K562 (cell line): ENCODE measurements at regions not wholly inside any gene's neighbourhood (a gene's known extent, or its start where the extent isn't known, plus 50 kb on each side); places are given as distances from the start of the nearest gene placed in this dataset.

Experiments used
- ATAC-seq: fragments of 200-7000 bp; cut with Tn5 transposase; 3 replicates; pipeline ENCODE4 v1.9.1; 2020; ENCODE audit warnings: moderate library complexity
- BruUV-seq: library from RNA; stranded (reverse); fragments of 400-500 nt; replicated peaks from 2 replicates; lab custom pipeline; 2021; lab: Mats Ljungman, UMichigan
- CTCF ChIA-PET: fragments of 300-600 bp; formaldehyde crosslinking; extraction: SDS; loops from one replicate; lab custom pipeline; 2021; ENCODE audit warnings: low intra/inter-chr PET ratio; lab: Yijun Ruan, JAX
- POLR2A ChIA-PET: fragments of 300-600, 350-650 bp; sonication (Branson Sonifier 250); formaldehyde crosslinking; extraction: SDS; loops from one replicate; lab custom pipeline; 2021; ENCODE audit warnings: antibody characterized with exemption, inconsistent platforms; lab: Yijun Ruan, JAX
- DNase-seq, 4 experiments: peaks; one replicate each; pipeline versions ENCODE4 v3.0.0 to v3.0.0-alpha.2; 2011 to 2018; ENCODE audit warnings: low spot score in 3 of 4, mixed read lengths in 3 of 4; ENCODE audit errors: extremely low read depth in 1 of 4
- FAIRE-seq: peaks from 2 replicates; lab custom pipeline; 2011; peaks lifted over from hg19 to GRCh38; lab: Jason Lieb, UNC
- H2AFZ ChIP-seq: 2 replicates; pipeline ENCODE4 v1.6.0; 2011; ENCODE audit warnings: low read depth, low read length, control low read depth, inconsistent platforms
- H3K27ac ChIP-seq: fragments of 200-600 bp; 3 replicates; pipeline ENCODE4 v1.8.0; 2011; ENCODE audit warnings: low read depth, mild to moderate bottlenecking, control low read depth, inconsistent platforms, low read length, moderate library complexity, mixed read lengths; ENCODE audit errors: extremely low read depth
- H3K27me3 ChIP-seq, 2 experiments: fragments of 300-600 bp in 1 of 2; 2 replicates in 1 of 2; 3 replicates in 1 of 2; pipeline versions ENCODE4 v1.6.0 to v1.8.0; 2011; ENCODE audit warnings: inconsistent platforms in 2 of 2, low read length in 2 of 2, mild to moderate bottlenecking in 1 of 2, mixed read lengths in 1 of 2, moderate library complexity in 1 of 2; ENCODE audit not compliant: control insufficient read depth in 2 of 2, insufficient read depth in 2 of 2
- H3K36me3 ChIP-seq: fragments of 300-600 bp; 3 replicates; pipeline ENCODE4 v1.8.0; 2011; ENCODE audit warnings: mild to moderate bottlenecking, low read length, inconsistent platforms; ENCODE audit not compliant: control insufficient read depth, insufficient read depth
- H3K4me1 ChIP-seq, 2 experiments: fragments of 200-600 bp in 1 of 2; replicated peaks in 1 of 2; 2 replicates in 1 of 2; 3 replicates in 1 of 2; pipeline versions ENCODE4 v1.5.1 to v1.8.0; 2011; ENCODE audit warnings: inconsistent platforms in 2 of 2, low read length in 2 of 2, mild to moderate bottlenecking in 1 of 2, mixed read lengths in 1 of 2, moderate library complexity in 1 of 2; ENCODE audit not compliant: control insufficient read depth in 2 of 2, insufficient read depth in 2 of 2
- H3K4me2 ChIP-seq: 2 replicates; pipeline ENCODE4 v1.6.1; 2011; ENCODE audit warnings: low read length, control low read depth, inconsistent platforms, mixed read lengths; ENCODE audit not compliant: insufficient read depth
- H3K4me3 ChIP-seq: fragments of 200-600 bp; sonication (generic), shearing (Covaris generic); 2 replicates; pipeline ENCODE4 v1.5.1; 2016; ENCODE audit warnings: control low read depth, inconsistent platforms
- H3K79me2 ChIP-seq: fragments of 200-600 bp; 3 replicates; pipeline ENCODE4 v1.8.0; 2011; ENCODE audit warnings: low read length, inconsistent platforms; ENCODE audit not compliant: control insufficient read depth, insufficient read depth
- H3K9ac ChIP-seq, 2 experiments: 2 replicates each; pipeline versions ENCODE4 v1.6.0 to v1.6.1; 2011; ENCODE audit warnings: low read depth in 2 of 2, low read length in 2 of 2, control low read depth in 1 of 2, inconsistent platforms in 1 of 2, mild to moderate bottlenecking in 1 of 2, mixed read lengths in 1 of 2; ENCODE audit not compliant: insufficient read depth in 1 of 2
- H3K9me1 ChIP-seq: one replicate; pipeline ENCODE4 v1.6.0; 2011; ENCODE audit warnings: inconsistent platforms, mild to moderate bottlenecking, low read length, moderate library complexity; ENCODE audit not compliant: control insufficient read depth, insufficient read depth
- H3K9me3 ChIP-seq: replicated peaks from 2 replicates; pipeline ENCODE4 v1.5.1; 2011; ENCODE audit warnings: low read depth, low read length, inconsistent platforms; ENCODE audit not compliant: control insufficient read depth, insufficient read depth
- H4K20me1 ChIP-seq: replicated peaks from 2 replicates; pipeline ENCODE4 v1.6.1; 2011; ENCODE audit warnings: low read length, inconsistent platforms, mixed read lengths; ENCODE audit not compliant: control insufficient read depth, insufficient read depth
- POLR3G ChIP-seq: IDR thresholded peaks from 2 replicates; pipeline ENCODE4 v1.6.1; 2011; ENCODE audit not compliant: insufficient read length, insufficient replicate concordance; ENCODE audit errors: extremely low read depth
- RAD21 ChIP-seq, 2 experiments: fragments of 250-450 bp in 1 of 2; fragments of 450-650 bp in 1 of 2; sonication (Bioruptor Pico) in 1 of 2; formaldehyde crosslinking in 1 of 2; IDR thresholded peaks in 1 of 2; conservative IDR thresholded peaks in 1 of 2; 2 replicates each; pipeline versions ENCODE4 v1.4.0 to v1.8.0; 2020 to 2022; ENCODE audit warnings: mild to moderate bottlenecking in 2 of 2, moderate library complexity in 1 of 2
- RBM14 ChIP-seq: fragments of 200-400 bp; formaldehyde crosslinking; IDR thresholded peaks from 2 replicates; pipeline ENCODE4 v1.6.1; 2018; ENCODE audit warnings: low read depth, mild to moderate bottlenecking, low read length, moderate library complexity, borderline replicate concordance; ENCODE audit not compliant: insufficient read depth
- ZNF140 ChIP-seq: fragments of 250-450 bp; sonication (Bioruptor Pico); IDR thresholded peaks from 2 replicates; pipeline ENCODE4 v1.8.0; 2021; ENCODE audit warnings: moderate library complexity, mild to moderate bottlenecking, inconsistent platforms
- ZNF57 ChIP-seq: fragments of 450-650 bp; formaldehyde crosslinking; IDR thresholded peaks from 2 replicates; pipeline ENCODE4 v1.4.0; 2020; ENCODE audit warnings: mild to moderate bottlenecking, moderate library complexity
- WGBS: fragments of 100-300 bp; shearing (Covaris generic); methylation state at CpG from one replicate; pipeline ENCODE4 v1.1.6; 2016; ENCODE audit warnings: low coverage, mixed read lengths; ENCODE audit not compliant: insufficient coverage; ENCODE audit errors: missing lambda C conversion rate; 5-methylcytosine and 5-hydroxymethylcytosine counted together
- in situ Hi-C: fragments of 300-500 bp; cut with MboI; formaldehyde crosslinking; loops from 4 replicates; pipeline ENCODE4 v1.15.0; 2018; ENCODE audit warnings: inconsistent platforms, mixed read lengths
- intact Hi-C: fragments of 100-400 bp; cut with micrococcal nuclease; formaldehyde crosslinking; loops from 2 replicates; pipeline ENCODE4 v1.14.2; 2022
- TF ChIP-seq, protein P1 (sequence below): fragments of 250-450 bp; sonication (Bioruptor Pico); IDR thresholded peaks from 2 replicates; pipeline ENCODE4 v1.8.0; 2022; ENCODE audit warnings: inconsistent platforms
- TF ChIP-seq, protein P2 (sequence below), 3 experiments: IDR thresholded peaks in 2 of 3; conservative IDR thresholded peaks in 1 of 3; 2 replicates each; pipeline ENCODE4 v1.5.1; 2011 to 2012; ENCODE audit warnings: low read length in 3 of 3, mild to moderate bottlenecking in 3 of 3, control low read depth in 2 of 3, improper control_type of control experiment in 1 of 3, inconsistent platforms in 1 of 3, low read depth in 1 of 3, mixed read lengths in 1 of 3, moderate library complexity in 1 of 3; ENCODE audit not compliant: insufficient read depth in 2 of 3

DNA sequence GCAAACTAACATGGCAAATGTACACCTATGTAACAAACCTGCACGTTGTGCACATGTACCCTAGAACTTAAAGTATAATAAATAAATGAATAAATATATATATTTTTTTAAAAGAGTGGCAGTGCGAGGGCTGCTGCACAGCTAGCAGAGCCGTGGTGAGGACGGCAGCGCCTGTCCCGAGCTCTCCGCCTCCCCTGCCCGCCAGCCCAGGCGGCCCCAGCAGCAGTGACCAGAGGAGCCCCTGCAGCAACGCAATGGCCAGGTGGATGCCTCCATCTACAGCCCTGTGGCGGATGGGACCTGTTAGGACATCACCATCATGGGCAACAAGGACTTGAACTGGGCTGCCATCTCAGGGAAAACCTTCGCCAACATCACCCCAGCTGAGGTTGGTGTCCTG is 351.9 kb downstream of the FAM72C start:
- Histone ChIP-seq H2AFZ (no peak overlapping the region), H3K79me2 (no peaks in the 10 kb centered on the region), H3K4me2 (no peak overlapping the region), H3K4me3 (no peak overlapping the region), H3K9me1 (no peaks in the 10 kb centered on the region), H3K36me3 (no peaks in the 10 kb centered on the region), H3K9ac (no peak overlapping the region), H3K9me3 (no peaks in the 10 kb centered on the region), H3K27ac (no peak overlapping the region), H3K4me1 (no peaks in the 10 kb centered on the region), H3K27me3 (peaks cover 0 to 5% of the 10 kb centered on the region in 2 experiments; a peak in 1 of 5 replicates), H4K20me1 (no peaks in the 10 kb centered on the region)
- POLR2A ChIA-PET: no interaction called here
- FAIRE-seq (no peak), DNase-seq (no peak), ATAC-seq (no peak)
- CTCF ChIA-PET: no interaction called here
- in situ Hi-C loops (no loop called here), intact Hi-C loops (no loop called here)
- no TSS peak for BruUV-seq
- no peak for TF ChIP-seq ZNF140
- no peak for TF ChIP-seq POLR3G
- no peak for TF ChIP-seq ZNF57 (CRISPR knock-in tag)
- 0% methylated on average over 12 of the region's 12 CpGs for WGBS

DNA sequence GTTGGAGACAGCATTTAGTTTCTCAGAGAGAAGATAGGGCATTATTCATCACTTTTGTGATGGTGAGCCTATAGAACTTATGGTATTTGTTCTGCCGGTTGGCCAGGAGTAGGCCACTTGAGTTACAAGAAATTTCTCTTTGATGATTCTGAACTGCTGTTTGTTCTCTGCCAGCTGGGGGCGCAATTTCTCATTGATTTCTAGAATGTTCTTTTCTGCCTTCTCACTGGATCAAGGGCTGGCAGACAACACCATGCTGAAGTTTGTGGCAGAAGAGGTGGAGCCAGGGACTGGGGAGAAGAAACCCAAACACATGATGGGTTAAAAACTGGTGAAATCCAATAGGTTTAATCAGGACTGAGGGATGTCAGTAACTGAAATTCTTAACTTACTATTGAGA is 360.6 kb downstream of the FAM72C start:
- POLR2A ChIA-PET: no interaction called here

More for the DNA sequence above, 360.6 kb downstream of the FAM72C start:
- FAIRE-seq (peak; percentile 70), ATAC-seq (no peak), DNase-seq (peak in 3 of 4 experiments; percentile 12 to 20 (median 15))
- Histone ChIP-seq H3K27ac (no peak overlapping the region), H3K9ac (no peak overlapping the region), H4K20me1 (no peaks in the 10 kb centered on the region), H3K4me3 (no peak overlapping the region), H3K27me3 (no peaks in the 10 kb centered on the region), H3K4me1 (no peaks in the 10 kb centered on the region), H3K79me2 (no peaks in the 10 kb centered on the region), H2AFZ (no peak overlapping the region), H3K36me3 (no peaks in the 10 kb centered on the region), H3K9me3 (no peaks in the 10 kb centered on the region), H3K4me2 (no peak overlapping the region), H3K9me1 (no peaks in the 10 kb centered on the region)
- WGBS: 0% methylated on average over 2 of the region's 2 CpGs
- in situ Hi-C loops (no loop called here), intact Hi-C loops (no loop called here)
- no TSS peak for BruUV-seq
- TF ChIP-seq, protein P1, sequence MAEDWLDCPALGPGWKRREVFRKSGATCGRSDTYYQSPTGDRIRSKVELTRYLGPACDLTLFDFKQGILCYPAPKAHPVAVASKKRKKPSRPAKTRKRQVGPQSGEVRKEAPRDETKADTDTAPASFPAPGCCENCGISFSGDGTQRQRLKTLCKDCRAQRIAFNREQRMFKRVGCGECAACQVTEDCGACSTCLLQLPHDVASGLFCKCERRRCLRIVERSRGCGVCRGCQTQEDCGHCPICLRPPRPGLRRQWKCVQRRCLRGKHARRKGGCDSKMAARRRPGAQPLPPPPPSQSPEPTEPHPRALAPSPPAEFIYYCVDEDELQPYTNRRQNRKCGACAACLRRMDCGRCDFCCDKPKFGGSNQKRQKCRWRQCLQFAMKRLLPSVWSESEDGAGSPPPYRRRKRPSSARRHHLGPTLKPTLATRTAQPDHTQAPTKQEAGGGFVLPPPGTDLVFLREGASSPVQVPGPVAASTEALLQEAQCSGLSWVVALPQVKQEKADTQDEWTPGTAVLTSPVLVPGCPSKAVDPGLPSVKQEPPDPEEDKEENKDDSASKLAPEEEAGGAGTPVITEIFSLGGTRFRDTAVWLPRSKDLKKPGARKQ (CRISPR knock-in tag): no peak
- TF ChIP-seq RBM14 (no peak), RAD21 (CRISPR knock-in tag; conservative IDR thresholded peaks at IDR 0.05 in 1 of 2, IDR thresholded peaks at IDR 0.05 in 1 of 2) (0 out of 4 replicates have a peak, but pooled peaks of 1 of the 2 experiments have one; percentile 26)
- TF ChIP-seq, protein P2, sequence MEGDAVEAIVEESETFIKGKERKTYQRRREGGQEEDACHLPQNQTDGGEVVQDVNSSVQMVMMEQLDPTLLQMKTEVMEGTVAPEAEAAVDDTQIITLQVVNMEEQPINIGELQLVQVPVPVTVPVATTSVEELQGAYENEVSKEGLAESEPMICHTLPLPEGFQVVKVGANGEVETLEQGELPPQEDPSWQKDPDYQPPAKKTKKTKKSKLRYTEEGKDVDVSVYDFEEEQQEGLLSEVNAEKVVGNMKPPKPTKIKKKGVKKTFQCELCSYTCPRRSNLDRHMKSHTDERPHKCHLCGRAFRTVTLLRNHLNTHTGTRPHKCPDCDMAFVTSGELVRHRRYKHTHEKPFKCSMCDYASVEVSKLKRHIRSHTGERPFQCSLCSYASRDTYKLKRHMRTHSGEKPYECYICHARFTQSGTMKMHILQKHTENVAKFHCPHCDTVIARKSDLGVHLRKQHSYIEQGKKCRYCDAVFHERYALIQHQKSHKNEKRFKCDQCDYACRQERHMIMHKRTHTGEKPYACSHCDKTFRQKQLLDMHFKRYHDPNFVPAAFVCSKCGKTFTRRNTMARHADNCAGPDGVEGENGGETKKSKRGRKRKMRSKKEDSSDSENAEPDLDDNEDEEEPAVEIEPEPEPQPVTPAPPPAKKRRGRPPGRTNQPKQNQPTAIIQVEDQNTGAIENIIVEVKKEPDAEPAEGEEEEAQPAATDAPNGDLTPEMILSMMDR (IDR thresholded peaks at IDR 0.05 in 2 of 3, conservative IDR thresholded peaks at IDR 0.05 in 1 of 3; ENCODE audit: insufficient read depth in 2 of 3, low read depth in 1 of 3, low read length in 3 of 3): peak; percentile 47 to 52 (median 49); a peak in 4 of 6 replicates
- CTCF ChIA-PET: no interaction called here
